ENCODE measurements at regions not wholly inside any gene's neighbourhood (a gene's known extent, or its start where the extent isn't known, plus 50 kb on each side); places are given as distances from the start of the nearest gene placed in this dataset.

DNA sequence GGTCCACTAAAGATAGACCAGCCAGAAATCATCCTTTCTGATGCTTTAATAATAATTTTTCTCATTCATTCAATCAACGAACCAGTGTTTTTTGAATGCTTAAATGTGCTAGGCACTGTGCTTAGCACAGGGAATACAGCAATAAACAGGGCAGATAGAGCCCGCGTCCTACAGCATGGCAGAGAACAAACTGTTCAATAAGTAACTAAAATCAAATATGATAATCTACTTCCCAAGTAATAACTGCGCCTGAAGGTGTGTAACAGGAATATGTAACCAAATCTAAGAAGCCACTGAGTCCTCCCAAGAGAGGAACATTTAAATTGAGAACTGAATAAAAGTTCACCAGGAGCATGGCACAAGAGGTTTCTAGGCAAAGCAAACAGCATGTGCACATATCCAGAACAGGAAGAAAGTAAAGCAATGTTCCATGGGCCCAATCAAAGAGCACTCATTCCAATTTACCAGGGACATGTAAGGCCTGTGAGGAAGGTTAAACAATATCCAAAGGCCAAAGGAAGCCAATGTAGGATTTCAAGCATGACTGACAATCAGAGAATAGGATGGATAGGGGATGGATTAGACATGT, 311.0 kb upstream of the RARB start:
- no peak for DNase-seq (ENCODE audit: low spot score)
- no peaks in the 10 kb centered on the region for H3K27me3 Mint-ChIP-seq (ENCODE audit: insufficient read depth, low read depth, poor library complexity)
- H3K4me1 Mint-ChIP-seq = no peaks in the 10 kb centered on the region

More for the DNA sequence above, 311.0 kb upstream of the RARB start:
- no peaks in the 10 kb centered on the region for H3K9me3 Mint-ChIP-seq
- H3K4me3 Mint-ChIP-seq = no peak overlapping the region
- Histone ChIP-seq H4K20me1 (replicated peaks; ENCODE audit: insufficient read depth) (no peaks in the 10 kb centered on the region), H3K36me3 (ENCODE audit: insufficient read depth) (no peaks in the 10 kb centered on the region), H3F3A (replicated peaks; ENCODE audit: low read depth) (no peaks in the 10 kb centered on the region), H3K4me3 (no peak overlapping the region), H3K27me3 (ENCODE audit: insufficient read depth) (no peaks in the 10 kb centered on the region), H3K4me1 (ENCODE audit: insufficient read depth) (no peaks in the 10 kb centered on the region), H3K9me2 (ENCODE audit: insufficient read depth) (peaks cover 18% of the 10 kb centered on the region), H2AFZ (0 out of 2 replicates have a peak overlapping the region, but pooled peaks have one; percentile 32), H3K4me2 (no peak overlapping the region), H3K79me2 (replicated peaks; ENCODE audit: insufficient read depth) (no peaks in the 10 kb centered on the region), H3K27ac (ENCODE audit: low read depth) (no peak overlapping the region)
- ATAC-seq = no peak
- H3K36me3 Mint-ChIP-seq (ENCODE audit: low read depth) = no peaks in the 10 kb centered on the region
- TF ChIP-seq, protein P1, sequence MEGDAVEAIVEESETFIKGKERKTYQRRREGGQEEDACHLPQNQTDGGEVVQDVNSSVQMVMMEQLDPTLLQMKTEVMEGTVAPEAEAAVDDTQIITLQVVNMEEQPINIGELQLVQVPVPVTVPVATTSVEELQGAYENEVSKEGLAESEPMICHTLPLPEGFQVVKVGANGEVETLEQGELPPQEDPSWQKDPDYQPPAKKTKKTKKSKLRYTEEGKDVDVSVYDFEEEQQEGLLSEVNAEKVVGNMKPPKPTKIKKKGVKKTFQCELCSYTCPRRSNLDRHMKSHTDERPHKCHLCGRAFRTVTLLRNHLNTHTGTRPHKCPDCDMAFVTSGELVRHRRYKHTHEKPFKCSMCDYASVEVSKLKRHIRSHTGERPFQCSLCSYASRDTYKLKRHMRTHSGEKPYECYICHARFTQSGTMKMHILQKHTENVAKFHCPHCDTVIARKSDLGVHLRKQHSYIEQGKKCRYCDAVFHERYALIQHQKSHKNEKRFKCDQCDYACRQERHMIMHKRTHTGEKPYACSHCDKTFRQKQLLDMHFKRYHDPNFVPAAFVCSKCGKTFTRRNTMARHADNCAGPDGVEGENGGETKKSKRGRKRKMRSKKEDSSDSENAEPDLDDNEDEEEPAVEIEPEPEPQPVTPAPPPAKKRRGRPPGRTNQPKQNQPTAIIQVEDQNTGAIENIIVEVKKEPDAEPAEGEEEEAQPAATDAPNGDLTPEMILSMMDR (conservative IDR thresholded peaks at IDR 0.05; ENCODE audit: low read depth in 2 of 2) = no peak
- TF ChIP-seq, protein P2, sequence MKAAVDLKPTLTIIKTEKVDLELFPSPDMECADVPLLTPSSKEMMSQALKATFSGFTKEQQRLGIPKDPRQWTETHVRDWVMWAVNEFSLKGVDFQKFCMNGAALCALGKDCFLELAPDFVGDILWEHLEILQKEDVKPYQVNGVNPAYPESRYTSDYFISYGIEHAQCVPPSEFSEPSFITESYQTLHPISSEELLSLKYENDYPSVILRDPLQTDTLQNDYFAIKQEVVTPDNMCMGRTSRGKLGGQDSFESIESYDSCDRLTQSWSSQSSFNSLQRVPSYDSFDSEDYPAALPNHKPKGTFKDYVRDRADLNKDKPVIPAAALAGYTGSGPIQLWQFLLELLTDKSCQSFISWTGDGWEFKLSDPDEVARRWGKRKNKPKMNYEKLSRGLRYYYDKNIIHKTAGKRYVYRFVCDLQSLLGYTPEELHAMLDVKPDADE (IDR thresholded peaks at IDR 0.05) = no peak
- TF ChIP-seq ZNF462 (CRISPR knock-in tag; IDR thresholded peaks at IDR 0.05) (no peak), ZNF114 (CRISPR knock-in tag; IDR thresholded peaks at IDR 0.05) (no peak), CREB1 (CRISPR knock-in tag; IDR thresholded peaks at IDR 0.05; ENCODE audit: low read depth) (no peak), POLR2AphosphoS5 (IDR thresholded peaks at IDR 0.05; ENCODE audit: low read depth) (no peak), REST (IDR thresholded peaks at IDR 0.05; ENCODE audit: unreplicated experiment) (no peak), JUNB (IDR thresholded peaks at IDR 0.05; ENCODE audit: unreplicated experiment) (no peak), ZNF331 (CRISPR knock-in tag; IDR thresholded peaks at IDR 0.05; ENCODE audit: low read depth) (no peak), STAT1 (IDR thresholded peaks at IDR 0.05; ENCODE audit: unreplicated experiment) (no peak), NANOG (IDR thresholded peaks at IDR 0.05; ENCODE audit: borderline replicate concordance) (no peak)
- no peak overlapping the region for H3K27ac Mint-ChIP-seq
